Middle frontal gyrus (tissue), 1 donor: ENCODE measurements at regions not wholly inside any gene's neighbourhood (a gene's known extent, or its start where the extent isn't known, plus 50 kb on each side); places are given as distances from the start of the nearest gene placed in this dataset.

Experiments used
- DNase-seq: peaks from one replicate; pipeline ENCODE4 v3.0.0-alpha.2; 2015; ENCODE audit warnings: low spot score; ENCODE audit errors: extremely low spot score

GRCh38 chr11:82384308-82384707 is 349.4 kb downstream of the FAM181B start:
- DNase-seq, result no peak

DNA sequence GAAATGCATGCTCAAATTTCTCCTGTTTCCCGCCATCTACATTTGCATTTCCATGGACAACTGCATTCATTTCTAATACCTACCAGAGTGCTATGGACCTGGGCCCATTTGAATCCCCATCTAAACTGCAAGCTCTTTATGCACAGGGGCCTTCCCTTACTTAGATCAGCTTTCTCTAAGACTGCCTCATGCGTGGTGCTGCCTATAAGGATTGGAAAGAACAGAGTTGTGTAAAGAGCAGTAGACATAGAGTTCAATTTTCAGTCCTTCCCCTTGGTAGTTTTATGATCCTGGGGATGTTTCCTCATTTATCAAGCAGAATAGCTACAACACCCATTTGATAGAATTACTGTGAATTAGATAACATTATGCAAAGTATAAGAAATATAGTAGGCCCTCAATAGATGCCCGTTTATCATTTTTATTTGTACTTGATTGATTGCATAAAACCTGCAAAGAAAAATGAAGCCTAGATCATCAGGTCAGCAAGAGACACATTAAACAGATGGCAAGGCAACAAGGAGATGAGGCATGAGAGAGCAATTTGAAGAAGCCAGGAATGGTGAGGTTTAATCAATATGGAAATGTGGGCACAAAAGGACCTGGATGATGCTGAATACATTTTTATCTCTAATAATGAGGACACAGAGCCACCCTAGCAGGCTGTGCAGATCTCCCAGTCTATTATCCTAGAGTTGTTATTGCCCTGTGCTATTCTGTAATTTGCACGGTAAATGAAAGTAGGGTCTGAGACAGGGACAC is 359.7 kb downstream of the FAM181B start:
- no peak for DNase-seq

DNA sequence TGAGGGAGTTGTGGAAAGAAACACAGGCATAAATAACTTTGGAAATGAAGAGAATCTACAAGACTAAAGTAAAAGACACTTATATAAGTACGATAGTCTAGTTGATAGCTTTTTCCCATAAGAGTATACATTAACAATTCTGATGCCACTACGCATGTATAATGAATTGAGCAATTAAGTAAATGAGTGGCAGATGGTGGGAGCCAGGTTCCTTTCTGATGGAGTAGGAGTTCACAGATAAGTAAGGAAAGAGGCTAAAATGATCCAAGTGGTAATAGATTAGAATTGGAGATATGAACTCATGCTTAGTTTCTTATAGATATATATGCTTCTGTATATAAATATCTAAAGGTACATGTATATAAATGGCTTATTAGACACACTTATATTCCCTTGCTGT is 368.3 kb downstream of the FAM181B start:
- DNase-seq, result no peak

GRCh38 chr11:82356316-82356715 is 377.3 kb downstream of the FAM181B start:
- DNase-seq, result no peak

- DNase-seq, result no peak
Observed at GRCh38 chr11:82355313-82355823, 378.3 kb downstream of the FAM181B start.

- DNase-seq, result no peak
Observed at GRCh38 chr11:82326853-82327252, 406.8 kb downstream of the FAM181B start.

DNA sequence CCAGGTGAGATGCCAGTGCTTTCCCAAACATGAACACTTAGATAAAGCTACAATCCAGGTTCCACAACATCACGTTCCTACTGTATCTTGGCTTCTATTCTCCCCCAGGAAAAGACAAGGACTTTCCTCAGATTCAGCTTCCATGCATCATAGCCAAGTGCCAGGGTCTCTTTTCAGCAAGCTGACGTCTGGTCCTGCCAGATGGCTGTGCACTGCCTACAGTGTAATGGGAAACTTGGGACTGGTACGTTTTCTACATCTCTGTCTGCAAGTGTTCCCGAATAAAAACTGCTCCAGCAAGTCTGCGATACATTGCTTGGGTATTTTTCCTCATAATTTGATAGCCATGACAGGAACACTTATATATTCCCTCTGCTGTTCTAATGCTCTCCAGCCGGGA is 412.5 kb downstream of the FAM181B start:
- DNase-seq, result no peak

- no peak for DNase-seq
Observed at GRCh38 chr11:82315093-82315492, 418.6 kb downstream of the FAM181B start.

GRCh38 chr11:82308979-82309378 is 424.7 kb downstream of the FAM181B start:
- no peak for DNase-seq

GRCh38 chr11:82305123-82305522 is 428.5 kb downstream of the FAM181B start:
- no peak for DNase-seq

GRCh38 chr11:82303671-82304070 is 430.0 kb downstream of the FAM181B start:
- no peak for DNase-seq

DNA sequence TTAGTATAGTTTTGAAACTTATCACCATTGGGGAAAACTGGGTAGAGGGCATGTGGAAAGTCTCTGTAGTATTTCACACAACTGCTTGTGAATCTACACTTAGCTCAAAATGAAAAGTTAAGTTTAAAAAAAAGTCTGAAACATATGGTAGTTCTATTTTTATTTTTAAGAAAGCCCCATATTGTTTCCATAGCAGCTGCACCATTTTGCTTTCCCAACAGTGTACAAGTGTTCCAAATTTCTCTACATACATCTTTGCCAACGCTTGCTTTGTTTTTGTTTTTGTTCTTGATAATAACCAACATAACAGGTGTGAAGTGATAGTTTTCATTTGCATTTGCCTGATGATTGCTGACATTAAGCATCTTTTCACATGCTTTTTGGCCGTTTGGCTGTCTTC is 445.2 kb downstream of the FAM181B start:
- DNase-seq, result peak; percentile 5

DNA sequence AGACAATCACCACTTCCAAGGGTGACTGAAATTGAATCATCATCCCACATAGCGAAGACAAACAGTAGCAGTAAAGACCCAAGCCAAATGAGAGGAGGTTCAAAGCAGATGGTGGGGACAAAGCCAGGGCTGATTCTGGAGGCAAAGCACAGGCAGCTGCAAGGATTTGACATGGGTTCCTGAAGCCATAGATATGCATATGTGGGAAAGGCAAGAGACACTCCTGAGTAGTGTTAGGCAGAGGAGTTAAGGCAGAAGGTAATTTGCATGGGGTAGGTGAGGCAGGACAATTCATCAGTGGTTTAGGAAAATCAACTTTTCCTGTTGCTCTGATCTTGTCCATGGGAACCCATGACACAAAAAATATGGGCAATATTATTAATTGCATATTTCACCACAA is 462.8 kb downstream of the FAM181B start:
- no peak for DNase-seq

GRCh38 chr11:82268627-82269026 is 465.0 kb downstream of the FAM181B start:
- DNase-seq, result no peak

DNA sequence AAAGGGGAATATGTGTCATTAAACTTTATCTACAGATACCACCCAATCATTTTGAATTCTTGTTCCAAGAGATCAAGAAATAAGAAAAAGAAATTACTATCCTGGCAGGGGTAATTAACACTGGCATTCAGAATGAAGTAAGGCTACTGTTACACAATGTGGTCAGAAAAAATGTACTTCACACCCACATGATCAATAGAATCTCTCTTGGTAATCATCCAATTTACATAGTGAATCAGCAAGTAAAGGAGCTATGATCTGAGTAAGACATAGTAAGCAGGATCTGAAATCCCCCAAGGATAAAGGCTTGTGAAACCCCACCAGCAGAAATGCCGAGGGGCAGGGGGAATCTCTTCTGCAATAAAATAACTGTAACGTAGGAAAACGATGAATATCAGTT is 466.5 kb downstream of the FAM181B start:
- DNase-seq, result no peak

DNA sequence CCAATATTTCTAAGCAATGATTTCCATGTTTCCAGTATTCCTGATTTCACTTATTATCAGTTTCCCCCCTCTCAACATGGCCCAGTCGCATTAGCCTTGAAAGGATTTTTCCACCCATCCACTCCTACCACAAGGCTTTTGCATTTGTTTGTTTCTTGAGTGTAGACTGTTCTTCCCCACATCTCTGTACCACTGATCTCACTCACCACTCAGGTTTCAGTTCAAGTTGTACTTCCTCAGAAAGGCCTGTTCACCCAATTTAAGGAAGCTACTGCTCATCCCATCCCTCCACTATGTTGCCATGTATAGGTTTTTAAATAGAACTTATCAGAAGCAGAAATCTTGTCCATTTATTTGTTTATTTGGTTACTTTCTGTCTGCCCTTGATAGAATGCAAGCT is 472.3 kb downstream of the FAM181B start:
- no peak for DNase-seq

DNA sequence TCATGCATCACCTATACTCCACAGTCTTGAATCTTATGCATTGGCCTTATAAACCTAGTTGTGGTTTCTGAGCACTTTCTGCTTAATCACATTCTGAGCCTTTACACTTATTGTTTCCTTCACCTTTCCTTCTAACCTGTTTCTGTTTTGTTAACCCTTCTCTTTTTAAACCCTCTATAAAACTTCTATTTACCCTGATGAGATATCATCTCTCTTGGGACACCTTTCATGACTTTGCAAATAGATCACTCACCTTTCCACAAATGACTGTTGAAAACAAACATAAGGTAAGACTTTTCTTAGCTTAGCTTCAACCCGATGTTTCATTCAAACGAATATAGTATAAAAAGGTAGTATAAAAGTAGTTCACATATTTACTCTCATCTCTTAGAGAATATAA is 483.6 kb downstream of the FAM181B start:
- no peak for DNase-seq

GRCh38 chr11:82246926-82247325 is 486.7 kb downstream of the FAM181B start:
- no peak for DNase-seq

- no peak for DNase-seq
Observed at GRCh38 chr11:82239498-82239897, 494.2 kb downstream of the FAM181B start.

GRCh38 chr11:82234256-82234655 is 499.4 kb downstream of the FAM181B start:
- DNase-seq, result no peak

DNA sequence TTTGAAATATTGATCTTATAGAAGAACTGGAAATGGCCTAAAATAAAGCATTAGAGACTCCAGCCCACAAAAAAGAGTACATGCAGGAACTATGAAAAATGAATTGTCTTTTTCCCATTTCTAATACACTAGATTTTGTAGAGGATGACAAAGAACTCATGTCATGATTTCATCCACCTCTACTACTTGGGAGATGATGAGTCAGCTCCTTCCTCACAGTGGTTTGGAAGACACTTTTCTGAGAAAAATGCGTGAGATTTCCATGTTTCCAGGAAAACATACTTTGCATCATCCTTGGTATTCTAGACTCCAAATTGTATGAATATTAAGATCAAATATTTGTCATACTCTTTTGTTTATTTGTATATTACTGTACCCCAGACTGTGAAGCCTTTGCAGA is 500.5 kb downstream of the FAM181B start:
- DNase-seq, result no peak

DNA sequence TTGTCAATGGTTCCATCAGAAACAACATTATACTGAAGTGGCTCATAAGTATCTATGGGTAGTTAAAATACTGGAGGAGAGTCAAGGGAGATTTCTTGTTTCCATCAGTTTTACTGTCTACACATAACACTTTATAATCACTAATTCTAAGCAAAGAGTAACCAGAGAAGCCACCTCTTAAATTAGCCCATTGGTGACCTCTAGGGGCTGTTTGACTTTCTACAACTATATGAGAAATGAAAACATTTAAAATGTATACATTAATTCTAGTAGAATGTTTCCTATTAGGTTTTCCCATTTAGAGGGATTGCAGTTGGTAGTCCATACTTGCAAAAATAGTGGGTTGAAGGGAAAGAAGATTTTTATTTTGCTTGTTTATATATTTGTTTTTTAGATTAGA is 504.3 kb downstream of the FAM181B start:
- peak; percentile 16 for DNase-seq

DNA sequence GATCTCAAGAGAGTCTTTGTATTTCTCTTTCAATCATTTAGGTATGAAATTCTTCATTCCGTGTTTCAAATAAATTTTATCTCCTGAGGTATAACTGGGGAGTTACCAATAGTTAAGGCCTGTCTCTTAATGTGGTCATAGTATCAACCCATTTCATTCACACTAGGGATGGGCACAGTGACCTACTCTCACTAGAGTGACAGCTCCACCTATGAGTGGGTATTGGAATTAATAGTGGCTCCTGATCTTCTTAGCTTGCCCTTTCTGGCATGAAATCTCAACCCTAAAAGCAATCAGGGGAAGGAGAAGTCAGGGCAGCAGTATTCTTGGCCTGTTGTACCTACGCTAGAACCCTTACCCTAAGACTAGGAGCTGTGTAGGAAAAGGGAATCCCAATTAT is 507.7 kb downstream of the FAM181B start:
- DNase-seq, result no peak
